ENCODE measurements at regions not wholly inside any gene's neighbourhood (a gene's known extent, or its start where the extent isn't known, plus 50 kb on each side); places are given as distances from the start of the nearest gene placed in this dataset.

DNA sequence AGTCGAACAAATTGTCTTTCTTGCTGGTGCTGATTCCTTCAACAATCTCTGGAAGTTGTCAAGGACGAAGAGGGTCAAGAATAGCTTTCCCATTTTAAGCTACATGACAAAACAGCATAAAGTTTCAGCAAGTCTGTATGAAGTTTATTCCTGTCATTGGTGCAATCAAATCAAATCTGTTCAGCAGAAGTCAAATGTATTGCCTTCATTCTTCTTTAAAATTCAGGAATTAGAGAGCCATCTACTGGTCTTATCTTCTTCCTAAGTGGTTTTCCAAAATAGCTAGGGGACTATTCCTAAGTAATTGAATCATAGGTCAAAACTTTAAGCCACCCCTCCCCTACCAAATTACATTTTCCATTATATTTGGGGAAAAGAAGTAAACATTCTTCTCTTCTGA, 990.2 kb downstream of the GALC start:
- TF ChIP-seq, protein P1, sequence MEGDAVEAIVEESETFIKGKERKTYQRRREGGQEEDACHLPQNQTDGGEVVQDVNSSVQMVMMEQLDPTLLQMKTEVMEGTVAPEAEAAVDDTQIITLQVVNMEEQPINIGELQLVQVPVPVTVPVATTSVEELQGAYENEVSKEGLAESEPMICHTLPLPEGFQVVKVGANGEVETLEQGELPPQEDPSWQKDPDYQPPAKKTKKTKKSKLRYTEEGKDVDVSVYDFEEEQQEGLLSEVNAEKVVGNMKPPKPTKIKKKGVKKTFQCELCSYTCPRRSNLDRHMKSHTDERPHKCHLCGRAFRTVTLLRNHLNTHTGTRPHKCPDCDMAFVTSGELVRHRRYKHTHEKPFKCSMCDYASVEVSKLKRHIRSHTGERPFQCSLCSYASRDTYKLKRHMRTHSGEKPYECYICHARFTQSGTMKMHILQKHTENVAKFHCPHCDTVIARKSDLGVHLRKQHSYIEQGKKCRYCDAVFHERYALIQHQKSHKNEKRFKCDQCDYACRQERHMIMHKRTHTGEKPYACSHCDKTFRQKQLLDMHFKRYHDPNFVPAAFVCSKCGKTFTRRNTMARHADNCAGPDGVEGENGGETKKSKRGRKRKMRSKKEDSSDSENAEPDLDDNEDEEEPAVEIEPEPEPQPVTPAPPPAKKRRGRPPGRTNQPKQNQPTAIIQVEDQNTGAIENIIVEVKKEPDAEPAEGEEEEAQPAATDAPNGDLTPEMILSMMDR (IDR thresholded peaks at IDR 0.05): no peak
- TF ChIP-seq POLR2A (IDR thresholded peaks at IDR 0.05): no peak

Measured in thyroid gland (tissue), 4 donors.